SK-N-SH treated with all-trans-retinoic acid at 6 μM for 48 hours (cell line): ENCODE measurements at regions not wholly inside any gene's neighbourhood (a gene's known extent, or its start where the extent isn't known, plus 50 kb on each side); places are given as distances from the start of the nearest gene placed in this dataset.
A peak's percentile ranks its signal among the peaks of the same experiment; 100 is the strongest.

Experiments used
- ATAC-seq: fragments of 200-7000 bp; cut with Tn5 transposase; 3 replicates; pipeline ENCODE4 v1.9.1; 2020; ENCODE audit warnings: mild to moderate bottlenecking, moderate library complexity
- ARNTL ChIP-seq: fragments of 450-650 bp; formaldehyde crosslinking; IDR thresholded peaks from 2 replicates; pipeline ENCODE4 v1.5.0; 2020; ENCODE audit warnings: low read depth, mild to moderate bottlenecking, moderate library complexity, borderline replicate concordance
- CSDC2 ChIP-seq: fragments of 250-450 bp; sonication (Bioruptor Pico); IDR thresholded peaks from 2 replicates; pipeline ENCODE4 v1.5.0; 2020; ENCODE audit warnings: mild to moderate bottlenecking, moderate library complexity
- ESRRG ChIP-seq: fragments of 250-450 bp; sonication (Bioruptor Pico); IDR thresholded peaks from 2 replicates; pipeline ENCODE4 v1.6.1; 2021; ENCODE audit warnings: mild to moderate bottlenecking
- GLIS3 ChIP-seq: fragments of 250-450 bp; sonication (Bioruptor Pico); IDR thresholded peaks from 2 replicates; pipeline ENCODE4 v1.5.0; 2020; ENCODE audit warnings: mild to moderate bottlenecking, moderate library complexity
- ISL1 ChIP-seq: fragments of 250-450 bp; sonication (Bioruptor Pico); IDR thresholded peaks from 2 replicates; pipeline ENCODE4 v2.1.2; 2022; ENCODE audit warnings: mild to moderate bottlenecking, moderate library complexity
- OSR1 ChIP-seq: fragments of 250-450 bp; sonication (Bioruptor Pico); IDR thresholded peaks from 2 replicates; pipeline ENCODE4 v1.8.0; 2022; ENCODE audit warnings: moderate library complexity, mild to moderate bottlenecking, inconsistent platforms
- PPARA ChIP-seq: fragments of 250-450 bp; sonication (Bioruptor Pico); IDR thresholded peaks from 2 replicates; pipeline ENCODE4 v1.5.0; 2020; ENCODE audit warnings: mild to moderate bottlenecking, borderline replicate concordance
- RARB ChIP-seq: fragments of 250-450 bp; sonication (Bioruptor Pico); IDR thresholded peaks from 2 replicates; pipeline ENCODE4 v1.8.0; 2021; ENCODE audit warnings: mild to moderate bottlenecking, moderate library complexity
- SNAI2 ChIP-seq: fragments of 250-450 bp; sonication (Bioruptor Pico); IDR thresholded peaks from 2 replicates; pipeline ENCODE4 v1.5.0; 2020; ENCODE audit warnings: mild to moderate bottlenecking, moderate library complexity
- TCF4 ChIP-seq: fragments of 250-450 bp; sonication (Bioruptor Pico); IDR thresholded peaks from 2 replicates; pipeline ENCODE4 v1.8.0; 2021; ENCODE audit warnings: mild to moderate bottlenecking, moderate library complexity, borderline replicate concordance
- TOX ChIP-seq: fragments of 250-450 bp; sonication (Bioruptor Pico); IDR thresholded peaks from 2 replicates; pipeline ENCODE4 v1.8.0; 2021; ENCODE audit warnings: mild to moderate bottlenecking, moderate library complexity, borderline replicate concordance
- ZC3H10 ChIP-seq: fragments of 250-450 bp; sonication (Bioruptor Pico); IDR thresholded peaks from 2 replicates; pipeline ENCODE4 v1.5.1; 2021; ENCODE audit warnings: mild to moderate bottlenecking, moderate library complexity
- ZFP3 ChIP-seq: fragments of 250-450 bp; sonication (Bioruptor Pico); IDR thresholded peaks from 2 replicates; pipeline ENCODE4 v1.5.0; 2020; ENCODE audit warnings: mild to moderate bottlenecking, moderate library complexity
- ZFP30 ChIP-seq: fragments of 450-650 bp; formaldehyde crosslinking; IDR thresholded peaks from 2 replicates; pipeline ENCODE4 v1.5.0; 2022; ENCODE audit warnings: mild to moderate bottlenecking, moderate library complexity
- ZNF565 ChIP-seq: fragments of 450-650 bp; formaldehyde crosslinking; conservative IDR thresholded peaks from 2 replicates; pipeline ENCODE4 v1.5.0; 2020; ENCODE audit warnings: low read depth, mild to moderate bottlenecking, moderate library complexity
- ZNF70 ChIP-seq: fragments of 450-650 bp; formaldehyde crosslinking; IDR thresholded peaks from 2 replicates; pipeline ENCODE4 v1.5.0; 2020; ENCODE audit warnings: mild to moderate bottlenecking, moderate library complexity
- ZNF8 ChIP-seq: fragments of 450-650 bp; formaldehyde crosslinking; IDR thresholded peaks from 2 replicates; pipeline ENCODE4 v1.5.0; 2020; ENCODE audit warnings: mild to moderate bottlenecking, moderate library complexity
- TF ChIP-seq, protein P1 (sequence below): fragments of 250-450 bp; sonication (Bioruptor Pico); IDR thresholded peaks from 2 replicates; pipeline ENCODE4 v1.8.0; 2021; ENCODE audit warnings: low read depth, mild to moderate bottlenecking, moderate library complexity, borderline replicate concordance
- TF ChIP-seq, protein P2 (sequence below): fragments of 250-450 bp; sonication (Bioruptor Pico); IDR thresholded peaks from 2 replicates; pipeline ENCODE4 v1.5.0; 2020; ENCODE audit warnings: mild to moderate bottlenecking, moderate library complexity
- TF ChIP-seq, protein P3 (sequence below): fragments of 250-450 bp; sonication (Bioruptor Pico); IDR thresholded peaks from 2 replicates; pipeline ENCODE4 v1.5.1; 2021; ENCODE audit warnings: mild to moderate bottlenecking, moderate library complexity
- TF ChIP-seq, protein P4 (sequence below): fragments of 250-450 bp; sonication (Bioruptor Pico); IDR thresholded peaks from 2 replicates; pipeline ENCODE4 v1.8.0; 2020; ENCODE audit warnings: mild to moderate bottlenecking, moderate library complexity, borderline replicate concordance

DNA sequence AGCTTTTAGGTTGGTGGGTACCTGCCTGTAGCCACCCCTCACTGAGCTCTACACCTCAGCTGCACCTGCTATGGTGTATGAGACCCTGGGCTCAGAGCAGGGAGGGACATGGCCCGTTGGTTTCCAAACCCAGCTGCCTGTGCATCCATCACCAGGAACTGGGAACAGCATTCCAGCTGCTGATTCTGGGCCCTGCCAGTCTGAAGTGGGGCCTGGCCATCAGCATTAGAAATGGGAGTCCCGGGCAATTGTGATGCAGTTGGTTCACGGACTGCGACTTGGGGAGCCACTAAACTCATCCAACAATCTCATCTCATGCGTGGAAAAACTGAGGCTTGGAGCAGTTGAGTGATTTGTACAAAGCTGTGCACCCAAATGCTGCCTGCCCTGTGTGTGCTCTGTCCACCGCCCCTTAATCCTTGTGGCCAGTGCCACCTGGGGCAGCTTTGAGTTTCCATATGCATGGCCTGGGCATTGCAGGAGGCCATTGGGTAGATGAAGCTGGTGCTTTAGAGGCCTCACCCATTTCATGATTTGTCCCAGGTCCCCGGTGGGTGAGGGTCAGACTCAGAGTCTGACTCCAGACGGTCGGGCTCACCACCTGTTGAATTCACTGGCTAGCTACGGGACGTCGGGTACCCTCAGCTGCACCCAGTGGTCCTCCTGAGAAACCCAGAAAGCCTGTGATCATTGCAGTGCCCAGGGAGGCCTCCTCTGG is 109.0 kb upstream of the SHH start:
- ATAC-seq, result no peak
- TF ChIP-seq, protein P1, sequence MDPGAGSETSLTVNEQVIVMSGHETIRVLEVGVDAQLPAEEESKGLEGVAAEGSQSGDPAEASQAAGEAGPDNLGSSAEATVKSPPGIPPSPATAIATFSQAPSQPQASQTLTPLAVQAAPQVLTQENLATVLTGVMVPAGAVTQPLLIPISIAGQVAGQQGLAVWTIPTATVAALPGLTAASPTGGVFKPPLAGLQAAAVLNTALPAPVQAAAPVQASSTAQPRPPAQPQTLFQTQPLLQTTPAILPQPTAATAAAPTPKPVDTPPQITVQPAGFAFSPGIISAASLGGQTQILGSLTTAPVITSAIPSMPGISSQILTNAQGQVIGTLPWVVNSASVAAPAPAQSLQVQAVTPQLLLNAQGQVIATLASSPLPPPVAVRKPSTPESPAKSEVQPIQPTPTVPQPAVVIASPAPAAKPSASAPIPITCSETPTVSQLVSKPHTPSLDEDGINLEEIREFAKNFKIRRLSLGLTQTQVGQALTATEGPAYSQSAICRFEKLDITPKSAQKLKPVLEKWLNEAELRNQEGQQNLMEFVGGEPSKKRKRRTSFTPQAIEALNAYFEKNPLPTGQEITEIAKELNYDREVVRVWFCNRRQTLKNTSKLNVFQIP (CRISPR knock-in tag), result no peak
- TF ChIP-seq, protein P2, sequence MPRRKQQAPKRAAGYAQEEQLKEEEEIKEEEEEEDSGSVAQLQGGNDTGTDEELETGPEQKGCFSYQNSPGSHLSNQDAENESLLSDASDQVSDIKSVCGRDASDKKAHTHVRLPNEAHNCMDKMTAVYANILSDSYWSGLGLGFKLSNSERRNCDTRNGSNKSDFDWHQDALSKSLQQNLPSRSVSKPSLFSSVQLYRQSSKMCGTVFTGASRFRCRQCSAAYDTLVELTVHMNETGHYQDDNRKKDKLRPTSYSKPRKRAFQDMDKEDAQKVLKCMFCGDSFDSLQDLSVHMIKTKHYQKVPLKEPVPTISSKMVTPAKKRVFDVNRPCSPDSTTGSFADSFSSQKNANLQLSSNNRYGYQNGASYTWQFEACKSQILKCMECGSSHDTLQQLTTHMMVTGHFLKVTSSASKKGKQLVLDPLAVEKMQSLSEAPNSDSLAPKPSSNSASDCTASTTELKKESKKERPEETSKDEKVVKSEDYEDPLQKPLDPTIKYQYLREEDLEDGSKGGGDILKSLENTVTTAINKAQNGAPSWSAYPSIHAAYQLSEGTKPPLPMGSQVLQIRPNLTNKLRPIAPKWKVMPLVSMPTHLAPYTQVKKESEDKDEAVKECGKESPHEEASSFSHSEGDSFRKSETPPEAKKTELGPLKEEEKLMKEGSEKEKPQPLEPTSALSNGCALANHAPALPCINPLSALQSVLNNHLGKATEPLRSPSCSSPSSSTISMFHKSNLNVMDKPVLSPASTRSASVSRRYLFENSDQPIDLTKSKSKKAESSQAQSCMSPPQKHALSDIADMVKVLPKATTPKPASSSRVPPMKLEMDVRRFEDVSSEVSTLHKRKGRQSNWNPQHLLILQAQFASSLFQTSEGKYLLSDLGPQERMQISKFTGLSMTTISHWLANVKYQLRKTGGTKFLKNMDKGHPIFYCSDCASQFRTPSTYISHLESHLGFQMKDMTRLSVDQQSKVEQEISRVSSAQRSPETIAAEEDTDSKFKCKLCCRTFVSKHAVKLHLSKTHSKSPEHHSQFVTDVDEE, result no peak
- TF ChIP-seq TOX (CRISPR knock-in tag) (no peak), OSR1 (CRISPR knock-in tag) (no peak), ZNF565 (CRISPR knock-in tag) (no peak), SNAI2 (no peak), ZNF8 (CRISPR knock-in tag) (no peak), GLIS3 (no peak), ISL1 (CRISPR knock-in tag) (no peak), ZNF70 (no peak), TCF4 (CRISPR knock-in tag) (no peak)
- TF ChIP-seq, protein P3, sequence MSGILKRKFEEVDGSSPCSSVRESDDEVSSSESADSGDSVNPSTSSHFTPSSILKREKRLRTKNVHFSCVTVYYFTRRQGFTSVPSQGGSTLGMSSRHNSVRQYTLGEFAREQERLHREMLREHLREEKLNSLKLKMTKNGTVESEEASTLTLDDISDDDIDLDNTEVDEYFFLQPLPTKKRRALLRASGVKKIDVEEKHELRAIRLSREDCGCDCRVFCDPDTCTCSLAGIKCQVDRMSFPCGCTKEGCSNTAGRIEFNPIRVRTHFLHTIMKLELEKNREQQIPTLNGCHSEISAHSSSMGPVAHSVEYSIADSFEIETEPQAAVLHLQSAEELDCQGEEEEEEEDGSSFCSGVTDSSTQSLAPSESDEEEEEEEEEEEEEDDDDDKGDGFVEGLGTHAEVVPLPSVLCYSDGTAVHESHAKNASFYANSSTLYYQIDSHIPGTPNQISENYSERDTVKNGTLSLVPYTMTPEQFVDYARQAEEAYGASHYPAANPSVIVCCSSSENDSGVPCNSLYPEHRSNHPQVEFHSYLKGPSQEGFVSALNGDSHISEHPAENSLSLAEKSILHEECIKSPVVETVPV (CRISPR knock-in tag), result no peak

DNA sequence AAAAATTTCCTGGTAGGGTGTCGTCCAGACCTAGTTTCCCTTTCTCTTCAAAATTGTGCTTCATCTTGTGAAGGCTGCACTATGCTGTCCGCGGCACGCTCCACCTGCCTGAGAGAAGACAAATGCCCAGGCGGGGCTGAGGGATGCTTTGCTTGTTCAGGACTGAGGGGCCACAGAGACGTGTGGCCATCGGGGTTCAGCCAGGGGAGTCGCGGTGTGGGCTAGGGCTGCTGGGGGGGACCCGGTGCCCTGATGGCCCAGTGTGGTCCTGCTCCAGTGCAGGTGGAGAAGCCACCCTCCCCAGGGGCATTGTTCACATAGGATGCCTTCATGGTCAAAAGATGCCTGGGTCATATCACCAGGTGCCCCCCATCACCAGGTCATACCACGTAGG is 107.8 kb upstream of the SHH start:
- no peak for ATAC-seq
- TF ChIP-seq ARNTL, result no peak
- no peak for TF ChIP-seq OSR1 (CRISPR knock-in tag)
- no peak for TF ChIP-seq ISL1 (CRISPR knock-in tag)

DNA sequence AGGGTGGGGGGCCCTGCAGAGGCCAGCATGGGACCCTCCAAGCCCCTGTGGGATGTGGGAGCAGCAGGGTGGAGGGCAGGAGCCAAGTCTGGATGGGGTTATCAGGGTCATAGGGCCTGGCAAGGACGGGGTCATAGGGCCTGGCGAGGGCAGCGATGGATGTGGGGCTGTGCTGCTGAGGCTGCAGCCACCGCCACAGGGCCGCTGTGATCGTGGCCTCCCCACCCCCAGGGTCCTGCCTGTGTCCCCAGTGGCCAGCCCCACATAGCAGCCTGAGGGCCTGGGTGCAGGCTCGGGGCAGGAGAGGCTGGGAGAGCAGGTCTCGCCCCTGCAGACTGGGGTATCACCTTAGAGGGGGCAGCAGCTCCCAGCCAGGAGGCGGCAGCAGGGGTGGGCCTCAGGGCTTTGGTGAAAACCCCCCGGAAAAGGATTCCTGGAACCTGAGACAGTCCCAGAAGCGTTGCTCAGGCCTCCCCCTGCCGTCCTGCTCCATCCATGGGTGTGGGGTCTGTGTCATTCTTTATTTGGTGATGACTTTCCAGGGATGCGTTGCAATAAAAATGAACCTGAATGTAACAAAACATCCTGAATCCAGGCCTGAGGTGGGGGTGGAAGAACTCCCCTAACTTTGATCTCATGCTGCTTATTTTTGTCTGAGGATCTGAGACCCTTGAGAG is 107.3 kb upstream of the SHH start:
- ATAC-seq, result peak; percentile 12
- TF ChIP-seq ARNTL (no peak), GLIS3 (no peak), ZNF8 (CRISPR knock-in tag) (no peak), RARB (CRISPR knock-in tag) (no peak), ZNF565 (CRISPR knock-in tag) (no peak), ZFP3 (CRISPR knock-in tag) (no peak), ESRRG (CRISPR knock-in tag) (no peak), CSDC2 (no peak), ISL1 (CRISPR knock-in tag) (no peak), ZFP30 (CRISPR knock-in tag) (no peak), OSR1 (CRISPR knock-in tag) (no peak), PPARA (CRISPR knock-in tag) (no peak), SNAI2 (no peak), TOX (CRISPR knock-in tag) (no peak), ZC3H10 (CRISPR knock-in tag) (no peak), TCF4 (CRISPR knock-in tag) (no peak)
- TF ChIP-seq, protein P3 (CRISPR knock-in tag), result no peak
- TF ChIP-seq, protein P2, result no peak
- TF ChIP-seq, protein P1 (CRISPR knock-in tag), result no peak
- TF ChIP-seq, protein P4, sequence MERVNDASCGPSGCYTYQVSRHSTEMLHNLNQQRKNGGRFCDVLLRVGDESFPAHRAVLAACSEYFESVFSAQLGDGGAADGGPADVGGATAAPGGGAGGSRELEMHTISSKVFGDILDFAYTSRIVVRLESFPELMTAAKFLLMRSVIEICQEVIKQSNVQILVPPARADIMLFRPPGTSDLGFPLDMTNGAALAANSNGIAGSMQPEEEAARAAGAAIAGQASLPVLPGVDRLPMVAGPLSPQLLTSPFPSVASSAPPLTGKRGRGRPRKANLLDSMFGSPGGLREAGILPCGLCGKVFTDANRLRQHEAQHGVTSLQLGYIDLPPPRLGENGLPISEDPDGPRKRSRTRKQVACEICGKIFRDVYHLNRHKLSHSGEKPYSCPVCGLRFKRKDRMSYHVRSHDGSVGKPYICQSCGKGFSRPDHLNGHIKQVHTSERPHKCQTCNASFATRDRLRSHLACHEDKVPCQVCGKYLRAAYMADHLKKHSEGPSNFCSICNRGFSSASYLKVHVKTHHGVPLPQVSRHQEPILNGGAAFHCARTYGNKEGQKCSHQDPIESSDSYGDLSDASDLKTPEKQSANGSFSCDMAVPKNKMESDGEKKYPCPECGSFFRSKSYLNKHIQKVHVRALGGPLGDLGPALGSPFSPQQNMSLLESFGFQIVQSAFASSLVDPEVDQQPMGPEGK (CRISPR knock-in tag), result no peak
- TF ChIP-seq, all 23 proteins: peak for 0
